Stimulated activated CD4-positive, alpha-beta T cell treated with anti-CD3 and anti-CD28 coated beads, Interleukin-1b, Interleukin-23, amount 100 ng/mL, for 4 hours (primary cell): ENCODE measurements at regions not wholly inside any gene's neighbourhood (a gene's known extent, or its start where the extent isn't known, plus 50 kb on each side); places are given as distances from the start of the nearest gene placed in this dataset.

Source experiments
- DNase-seq, 2 donors: peaks; one replicate each; pipeline ENCODE4 v3.0.0-alpha.2; 2020; ENCODE audit warnings: low read depth in 2 of 2

DNA sequence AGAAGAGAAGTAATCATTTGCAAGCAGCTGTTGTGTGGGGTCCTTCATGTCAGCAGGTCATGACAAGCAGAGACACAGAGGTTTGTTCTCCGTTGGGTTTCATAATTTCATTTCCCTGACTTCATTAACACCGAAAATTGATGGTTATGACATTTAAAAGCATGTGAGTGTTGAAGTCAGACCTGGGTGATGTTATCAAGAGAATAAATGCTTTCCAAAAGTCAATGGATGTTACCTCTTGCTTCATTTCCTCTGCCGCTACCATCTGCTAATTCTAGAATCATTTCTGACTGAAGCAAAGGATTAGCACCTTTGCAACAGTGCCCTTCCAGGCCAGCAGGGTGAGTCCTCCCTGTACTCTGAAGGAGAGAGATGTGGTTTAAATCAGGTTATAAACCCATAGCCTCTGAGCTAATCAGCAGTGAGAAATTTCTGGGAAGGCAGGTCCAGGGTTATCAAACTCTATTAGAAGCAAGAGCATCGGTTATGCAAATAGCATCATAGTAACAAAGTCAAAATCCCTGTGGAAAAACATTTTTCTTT lies 446.2 kb downstream of the PIK3C3 start:
- DNase-seq: no peak

DNA sequence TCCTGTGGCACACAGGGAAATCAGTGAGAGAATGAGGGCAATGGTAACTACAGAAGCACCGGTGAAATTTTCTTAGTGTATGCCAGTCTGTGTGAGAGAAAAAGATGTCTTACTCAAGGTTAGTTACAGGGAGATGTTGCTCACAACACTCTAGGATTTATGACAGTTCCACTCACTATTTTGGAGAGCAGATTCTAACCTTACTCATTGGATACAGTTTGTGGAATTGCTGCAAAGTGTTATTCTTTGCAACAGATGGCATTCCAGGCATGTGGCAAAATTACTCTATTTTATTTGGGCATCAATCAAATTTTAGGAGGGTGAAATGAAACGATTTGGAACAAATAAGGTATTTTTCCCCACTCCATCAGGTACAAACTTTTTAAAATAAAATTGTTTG lies 449.1 kb downstream of the PIK3C3 start:
- DNase-seq: no peak

DNA sequence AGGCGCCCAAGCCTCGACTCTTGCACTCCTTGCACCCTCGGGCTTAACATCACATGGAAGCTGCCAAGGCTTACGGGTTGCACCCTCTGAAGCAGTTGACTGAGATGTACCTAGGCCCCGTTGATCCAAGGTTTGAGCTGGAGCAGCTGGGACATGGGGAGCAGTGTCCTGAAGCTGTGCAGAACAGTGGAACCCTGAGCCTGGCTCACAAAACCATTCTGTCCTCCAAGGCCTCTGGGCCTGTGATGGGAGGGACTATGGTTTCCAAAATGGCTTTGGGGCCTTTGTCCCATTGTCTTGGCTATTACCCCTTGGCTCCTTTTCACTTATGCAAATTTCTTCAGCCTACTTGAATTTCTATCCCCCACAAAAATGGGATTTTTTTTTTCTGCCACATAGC lies 454.0 kb downstream of the PIK3C3 start:
- DNase-seq: no peak

DNA sequence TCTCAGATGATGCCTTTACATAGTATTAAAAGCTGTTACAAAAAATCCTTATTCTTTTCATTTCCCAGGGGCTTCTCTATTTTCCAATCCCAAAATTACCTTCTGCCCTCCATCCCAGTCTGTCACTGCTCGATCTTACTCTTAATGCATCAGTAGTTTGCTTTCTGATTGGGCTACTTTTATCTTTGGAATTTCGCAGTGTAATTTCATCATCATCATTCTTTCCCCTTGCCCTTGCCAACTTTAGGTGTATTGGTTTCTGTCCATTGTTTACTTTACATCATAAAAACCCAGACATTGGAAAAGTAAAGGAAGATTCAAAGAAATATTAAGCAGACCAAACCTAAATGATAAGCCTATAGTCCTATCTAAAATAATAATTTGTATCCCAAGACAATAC lies 457.2 kb downstream of the PIK3C3 start:
- DNase-seq: no peak

DNA sequence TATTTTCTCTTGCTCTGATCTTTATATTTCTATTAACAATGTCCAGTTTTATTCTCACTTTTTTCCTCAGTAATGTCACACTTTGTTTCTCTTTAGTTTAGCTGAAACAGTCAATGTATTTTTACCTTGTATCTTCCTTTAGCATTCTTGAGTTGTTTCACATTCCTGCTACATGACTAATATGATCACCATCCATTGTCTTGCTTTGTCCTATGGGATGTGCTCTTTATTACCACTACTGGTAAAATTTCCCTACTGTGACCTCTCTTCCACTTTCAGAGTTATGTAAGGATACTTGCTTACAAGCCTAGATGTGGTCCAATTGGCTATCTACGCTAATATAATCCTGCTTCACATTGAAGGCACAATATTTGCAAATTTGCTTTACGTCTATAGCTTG lies 457.9 kb downstream of the PIK3C3 start:
- DNase-seq: no peak

DNA sequence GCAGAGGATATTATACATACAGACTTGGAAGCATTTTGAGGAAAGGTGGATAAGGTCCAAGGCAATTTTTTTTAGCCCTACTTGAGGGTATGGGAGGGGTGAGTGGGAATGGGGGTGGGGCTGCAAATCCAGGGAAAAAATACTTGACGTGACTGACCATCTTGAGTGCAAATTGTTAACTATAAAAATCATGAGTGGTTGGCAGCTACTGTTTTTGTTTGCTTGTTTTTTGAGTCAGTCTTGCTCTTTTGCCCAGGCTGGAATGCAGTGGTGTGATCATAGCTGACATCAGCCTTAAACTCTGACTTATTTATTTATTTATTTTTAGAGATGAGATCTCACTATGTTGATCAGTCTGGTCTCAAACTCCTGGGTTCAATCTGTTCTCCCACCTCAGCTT lies 458.8 kb downstream of the PIK3C3 start:
- DNase-seq: no peak

DNA sequence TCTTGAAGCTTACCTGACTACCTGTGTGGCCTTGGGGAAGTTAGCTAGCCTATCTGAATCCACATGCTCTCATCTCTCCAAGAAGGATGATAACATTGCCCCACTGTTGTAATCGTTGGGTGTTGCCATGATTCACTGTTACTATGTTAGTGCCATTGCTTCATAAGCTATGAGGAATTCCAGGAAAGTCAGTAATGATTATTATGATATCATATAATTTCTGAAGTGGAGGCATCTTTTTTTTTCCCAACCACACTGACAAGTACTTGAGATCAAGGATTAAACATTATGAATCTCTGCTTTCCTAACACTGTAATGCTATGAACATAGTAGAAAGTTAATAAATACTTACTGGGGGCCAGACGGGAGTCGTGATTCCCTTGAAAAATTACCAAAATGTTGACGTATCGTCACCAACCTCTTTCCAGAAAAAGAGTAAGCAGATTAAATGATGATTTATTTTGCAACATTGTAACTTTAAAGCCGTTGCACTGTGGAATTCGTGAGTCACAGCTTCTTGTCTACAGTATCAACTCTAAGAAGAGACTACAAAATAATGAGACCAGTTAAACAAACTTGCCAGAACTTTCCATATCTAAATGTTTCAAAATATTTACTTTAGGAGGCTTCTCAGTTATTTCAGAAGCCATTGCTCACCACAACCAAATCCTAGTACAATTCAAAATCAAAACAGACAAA lies 459.9 kb downstream of the PIK3C3 start:
- DNase-seq: no peak

DNA sequence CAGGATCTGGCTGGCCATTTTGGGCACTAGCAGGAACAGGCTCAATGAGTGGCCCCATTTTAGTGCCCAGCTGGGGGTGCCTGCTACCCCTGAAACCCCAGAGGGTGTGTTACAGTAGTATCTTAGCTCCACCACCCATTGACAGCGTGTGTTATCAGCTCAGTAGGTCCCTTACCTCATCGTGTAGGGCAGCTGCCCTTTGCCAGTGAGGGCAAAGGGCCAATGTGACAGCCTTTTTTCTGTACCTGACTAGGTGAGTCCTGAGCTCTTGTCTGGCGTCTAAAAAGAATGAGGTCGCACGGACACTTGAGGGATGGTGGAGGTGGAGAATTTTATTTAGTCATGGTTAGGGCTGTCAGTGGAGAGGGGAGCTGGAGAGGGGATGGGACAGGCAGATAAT lies 462.2 kb downstream of the PIK3C3 start:
- DNase-seq: no peak

DNA sequence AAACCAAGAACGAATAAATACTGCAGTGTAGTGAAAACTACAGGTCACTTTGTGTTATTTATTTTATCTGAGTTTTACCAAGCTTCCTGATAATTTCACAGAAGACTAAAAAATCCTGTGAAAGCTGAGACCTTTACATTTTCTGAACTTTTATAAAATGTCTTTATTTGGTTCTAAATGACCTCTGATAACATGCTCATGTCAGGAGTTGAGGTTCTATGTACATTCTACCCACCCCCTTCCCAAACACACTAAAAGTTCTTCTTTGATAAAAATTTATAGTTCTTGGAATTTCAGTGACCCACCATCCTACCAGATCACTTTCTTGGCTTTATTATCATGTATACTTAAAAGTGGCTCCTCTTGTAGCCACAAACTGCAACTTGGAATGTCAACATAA lies 463.1 kb downstream of the PIK3C3 start:
- DNase-seq: no peak

DNA sequence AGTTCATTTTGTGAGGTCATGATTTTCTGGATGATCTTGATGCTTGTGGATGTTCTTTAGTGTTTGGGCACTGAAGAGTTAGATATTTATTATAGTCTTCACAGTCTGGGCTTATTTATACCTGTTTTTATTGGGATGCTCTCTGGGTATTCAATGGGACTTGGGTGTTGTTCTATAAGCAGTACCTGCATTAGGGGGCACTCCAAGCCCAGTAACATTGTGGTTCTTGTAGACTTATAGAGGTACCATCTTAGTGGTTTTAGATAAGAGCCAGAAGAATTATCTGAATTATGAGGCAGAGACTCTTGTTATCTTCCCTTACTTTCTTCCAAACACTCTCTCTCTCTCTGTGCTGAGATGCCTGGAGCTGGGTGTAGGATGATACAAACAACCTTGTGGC lies 470.0 kb downstream of the PIK3C3 start:
- DNase-seq: no peak

DNA sequence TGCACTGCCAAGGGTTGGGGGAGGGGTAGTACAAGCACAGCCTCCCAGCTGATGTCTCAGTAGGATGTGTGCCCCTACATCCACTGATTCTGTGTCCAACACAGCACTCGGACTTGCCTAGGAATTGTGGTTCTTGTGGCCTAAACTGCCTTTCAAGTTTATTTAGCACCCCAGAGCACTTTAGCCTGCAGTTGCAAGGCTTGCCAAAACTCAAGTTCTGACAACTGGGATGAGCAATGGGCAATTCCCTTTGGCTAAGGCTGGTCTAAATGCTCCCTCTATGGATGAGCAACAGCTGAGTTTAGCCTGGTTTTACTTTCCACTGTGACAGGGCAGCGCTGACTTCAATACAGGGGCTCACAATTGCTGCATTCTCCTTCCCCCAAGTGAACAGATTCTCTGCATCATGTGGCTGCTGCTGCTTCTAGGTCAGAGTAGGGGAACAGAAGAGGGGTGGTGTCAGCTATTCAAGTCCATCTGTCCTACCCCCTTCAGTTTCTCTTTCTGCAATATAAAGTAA lies 471.5 kb downstream of the PIK3C3 start:
- DNase-seq: no peak

DNA sequence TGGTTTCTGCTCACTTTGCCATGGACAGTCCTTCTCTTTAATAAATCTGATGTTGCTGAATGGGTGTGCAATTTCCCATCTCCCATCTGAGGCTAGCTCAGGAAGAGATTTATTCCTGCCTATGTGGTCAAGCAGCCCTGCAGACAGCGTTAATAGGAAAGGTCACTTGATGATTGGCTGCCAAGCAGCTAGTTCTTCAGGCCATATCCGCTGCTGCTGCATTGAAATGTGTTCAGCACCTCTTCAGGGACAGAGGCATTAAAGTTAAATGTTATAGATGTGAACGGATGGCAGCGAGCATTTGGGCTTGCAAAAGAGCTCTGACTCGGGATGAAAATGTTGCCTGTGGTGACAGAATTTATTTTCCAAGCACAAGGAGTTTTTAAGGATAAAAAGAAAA lies 474.2 kb downstream of the PIK3C3 start:
- DNase-seq: no peak

DNA sequence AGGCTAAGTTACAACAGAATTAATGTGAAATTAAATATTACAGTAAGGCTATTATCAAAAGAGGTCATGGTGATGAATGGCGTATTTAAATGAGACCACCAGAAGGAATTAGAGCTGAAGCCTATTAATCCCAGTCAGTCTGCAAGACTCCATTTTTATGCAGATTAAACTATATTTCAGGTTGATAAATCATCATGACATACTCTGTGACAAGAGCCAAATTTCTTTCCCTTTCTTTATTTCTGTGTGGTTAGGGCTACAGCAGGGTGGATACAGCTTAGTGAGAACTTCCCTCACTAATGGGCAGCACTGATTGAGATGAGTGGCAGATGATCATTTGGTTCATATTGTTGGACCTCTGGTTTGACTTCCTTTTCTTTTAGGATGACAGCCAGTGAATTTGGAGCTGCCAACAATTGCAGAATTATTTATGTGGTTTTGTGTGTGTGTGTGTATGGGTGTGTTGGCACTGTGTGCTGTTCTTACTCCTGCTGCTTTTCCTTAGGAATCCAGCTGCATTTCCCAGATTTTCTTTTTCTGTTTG lies 481.3 kb downstream of the PIK3C3 start:
- DNase-seq: no peak

DNA sequence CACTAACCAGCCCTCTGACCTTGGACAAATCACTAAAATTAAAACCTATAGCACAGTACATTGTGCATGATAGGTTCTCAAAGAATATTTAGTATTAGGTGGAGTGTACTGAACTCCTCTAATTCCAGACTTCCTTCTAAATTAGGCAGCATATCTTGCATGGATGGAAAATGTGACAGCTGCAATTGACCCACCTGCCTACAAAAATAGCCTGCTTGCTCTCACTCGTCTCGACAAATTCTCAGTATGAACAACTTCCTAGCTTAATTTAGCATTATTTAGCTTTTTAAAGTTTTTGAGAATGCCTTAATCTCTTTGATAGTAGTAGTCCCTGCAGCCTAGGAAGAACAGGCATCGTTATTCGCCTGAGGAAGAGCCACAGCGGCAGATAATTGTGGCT lies 482.0 kb downstream of the PIK3C3 start:
- DNase-seq: no peak

DNA sequence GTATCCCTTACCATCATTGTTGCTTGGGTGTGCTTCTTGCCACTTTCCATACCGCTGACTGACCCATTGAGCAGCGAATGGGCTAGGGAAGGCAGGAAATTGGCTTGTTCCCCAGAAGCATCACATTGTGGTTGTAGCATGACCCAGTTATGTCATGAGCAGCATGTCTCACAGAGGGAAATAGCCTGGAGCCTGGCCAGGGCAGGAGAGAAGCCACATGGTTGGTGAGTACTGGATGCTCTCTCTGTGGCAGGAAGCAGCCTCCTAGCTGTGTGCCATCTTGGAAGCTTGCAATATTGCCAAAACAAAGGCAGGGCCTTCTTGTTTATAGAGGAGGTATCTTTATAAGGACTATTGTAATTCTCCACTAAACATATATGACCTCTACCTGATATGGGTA lies 482.6 kb downstream of the PIK3C3 start:
- DNase-seq: no peak

DNA sequence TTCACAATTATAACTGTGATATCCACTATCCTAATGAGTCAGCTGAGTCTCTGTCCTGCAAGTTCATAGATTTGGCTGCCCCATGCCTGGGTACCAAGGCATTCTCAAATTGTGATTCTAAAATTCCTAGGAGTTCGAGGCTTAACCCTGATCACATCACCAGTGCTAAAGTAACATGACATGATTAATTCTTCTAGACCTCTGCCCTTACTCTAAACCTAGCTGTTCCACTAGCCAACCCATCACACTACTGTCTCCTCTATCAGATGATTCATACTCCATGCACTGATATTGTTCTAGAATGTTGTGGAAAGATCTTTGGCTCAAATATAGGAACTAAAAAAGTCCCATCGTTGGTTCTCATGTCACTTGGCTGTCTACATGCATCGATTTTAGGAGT lies 487.6 kb downstream of the PIK3C3 start:
- no peak for DNase-seq

DNA sequence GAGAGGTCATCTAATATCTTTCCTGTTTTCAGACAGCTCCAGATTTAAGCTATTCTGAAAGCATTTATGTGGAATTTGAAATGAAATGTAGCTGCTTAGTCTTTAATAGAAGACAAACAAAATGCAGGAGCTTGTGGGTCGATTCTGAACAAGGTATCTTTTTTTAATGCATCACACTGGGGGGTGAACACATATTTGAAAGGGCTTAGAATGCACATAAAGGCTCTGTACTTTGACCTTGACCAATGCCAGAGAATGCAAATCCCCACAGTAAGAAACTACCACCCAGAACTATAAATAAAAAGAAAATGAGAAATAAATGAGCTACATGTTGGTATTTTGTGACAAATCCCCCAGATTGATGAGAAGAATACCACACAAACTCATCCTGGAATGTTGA lies 489.3 kb downstream of the PIK3C3 start:
- no peak for DNase-seq

DNA sequence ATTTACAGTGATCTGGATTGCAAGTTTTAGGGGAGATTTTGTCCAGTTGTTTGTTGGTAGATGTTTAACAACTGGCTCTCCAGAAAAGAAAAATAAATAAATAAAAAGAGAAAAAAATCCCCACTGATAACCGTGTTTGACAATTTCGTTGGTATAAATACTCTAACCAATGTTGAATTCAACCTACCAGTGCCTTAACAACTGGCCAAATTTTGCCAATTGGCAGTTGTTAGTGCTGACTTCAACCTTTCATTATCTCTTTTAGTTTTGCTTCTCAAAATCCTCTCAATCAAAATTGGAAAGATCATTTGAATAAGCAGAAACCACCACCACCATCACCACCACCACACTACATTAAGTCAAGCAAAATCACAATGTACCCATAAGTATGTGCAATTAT lies 490.3 kb downstream of the PIK3C3 start:
- DNase-seq: no peak

DNA sequence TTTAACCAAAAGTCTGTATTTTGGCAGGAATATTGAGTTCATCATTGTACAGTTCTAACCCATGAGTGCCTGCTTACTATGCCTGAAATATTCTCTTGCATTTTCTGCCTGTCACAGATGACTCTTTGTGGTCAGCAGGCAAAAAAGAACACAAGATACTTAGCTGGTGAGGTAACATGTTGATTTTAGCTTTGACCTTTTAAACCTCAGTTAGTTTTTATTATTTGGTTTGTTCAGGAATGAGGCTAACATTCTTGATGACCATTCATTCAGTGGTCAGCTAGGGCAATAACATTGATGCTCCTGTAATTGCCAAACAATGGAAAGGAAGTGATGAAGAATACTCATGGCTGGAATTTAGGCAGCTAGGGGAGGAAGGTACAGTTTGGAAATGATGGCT lies 491.2 kb downstream of the PIK3C3 start:
- DNase-seq: no peak

DNA sequence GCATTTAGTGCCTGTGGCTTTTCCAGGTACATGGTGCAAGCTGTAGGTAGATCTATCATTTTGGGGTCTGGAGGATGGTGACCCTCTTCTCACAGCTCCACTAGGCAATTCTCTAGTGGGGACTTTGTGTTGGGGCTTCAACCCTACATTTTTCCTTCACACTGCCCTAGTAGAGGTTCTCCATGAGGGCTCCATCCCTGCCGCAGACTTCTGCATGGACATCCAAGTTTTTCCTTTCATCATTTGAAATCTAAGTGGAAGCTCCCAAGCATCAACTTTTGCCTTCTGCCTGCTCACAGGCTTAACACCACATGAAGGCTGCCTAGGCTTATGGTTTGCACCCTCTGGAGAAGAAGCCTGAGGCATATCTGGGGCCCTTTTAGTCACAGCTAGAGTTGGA lies 492.7 kb downstream of the PIK3C3 start:
- DNase-seq: no peak

DNA sequence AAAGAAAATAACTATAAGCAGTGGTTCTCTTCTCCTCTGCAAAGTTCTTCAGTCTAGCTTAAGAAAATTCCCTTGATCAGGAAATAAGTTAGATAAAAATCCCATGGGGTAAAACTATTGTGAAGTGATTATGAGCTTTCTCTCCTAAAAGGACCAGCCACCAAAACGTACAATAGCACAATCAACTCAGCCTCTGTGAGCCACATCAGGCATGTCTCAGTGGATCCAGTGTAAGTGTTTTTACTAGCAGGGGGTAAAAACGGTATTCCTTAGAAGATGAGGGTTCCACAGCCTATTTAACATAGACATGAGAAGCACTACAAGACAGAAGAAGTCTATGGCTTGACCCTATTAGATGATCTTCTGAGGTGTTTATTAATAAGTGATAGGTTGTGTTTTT lies 503.2 kb downstream of the PIK3C3 start:
- DNase-seq: no peak

DNA sequence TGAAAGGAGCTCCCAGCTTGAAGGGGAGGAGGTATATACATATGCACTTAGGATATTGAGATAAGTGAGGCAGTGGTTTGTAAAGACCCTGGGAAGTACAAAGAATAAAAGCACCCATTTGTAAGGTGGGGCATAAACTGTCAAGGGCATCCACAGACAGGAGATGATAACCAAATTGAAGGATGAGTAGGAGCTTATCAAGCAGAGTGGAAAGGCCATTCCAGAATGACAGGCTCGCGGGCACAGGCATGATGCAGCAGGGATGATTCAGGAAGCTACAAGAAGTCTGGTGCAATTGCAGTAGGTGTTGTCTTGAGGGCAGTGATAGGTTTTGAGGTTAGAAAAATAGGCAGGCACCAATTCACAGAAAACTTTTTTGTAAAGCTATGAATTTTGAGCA lies 504.8 kb downstream of the PIK3C3 start:
- no peak for DNase-seq

DNA sequence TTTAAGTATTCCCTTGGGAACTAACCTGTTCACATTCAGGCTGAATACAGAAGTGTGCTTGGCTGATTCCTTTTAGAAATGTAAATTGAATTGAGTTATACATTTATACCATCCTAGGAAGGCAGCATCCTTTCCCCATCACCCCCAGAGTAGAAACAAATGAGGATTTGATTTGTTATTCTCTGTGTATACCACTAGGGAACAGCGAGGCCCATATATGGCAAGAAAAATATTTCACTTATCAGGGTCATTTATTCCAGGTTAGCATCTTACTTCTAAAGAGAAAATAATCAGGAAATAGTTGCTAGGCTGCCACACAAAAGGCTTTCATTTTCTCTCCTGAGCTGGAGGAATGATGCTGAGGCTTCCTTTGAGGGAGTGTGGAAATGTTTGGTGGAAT lies 516.9 kb downstream of the PIK3C3 start:
- no peak for DNase-seq

DNA sequence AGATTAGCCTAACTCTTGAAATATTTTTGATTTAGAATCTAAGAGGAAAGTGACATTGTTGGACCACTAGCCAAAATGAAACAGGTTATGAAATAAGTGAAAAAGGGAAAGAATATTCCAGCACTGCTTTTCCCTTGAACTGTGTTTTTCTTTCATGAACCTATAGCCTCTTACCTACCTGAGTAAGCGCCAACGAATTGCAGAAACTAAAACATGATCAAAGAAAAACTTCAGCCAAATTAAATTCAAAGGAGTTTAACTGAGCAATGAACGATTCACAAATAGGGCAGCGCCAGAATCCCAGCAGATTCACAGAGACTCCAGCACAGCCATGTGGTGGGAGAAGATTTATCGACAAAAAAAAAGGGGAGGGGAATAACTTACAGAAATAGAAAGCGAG lies 518.6 kb downstream of the PIK3C3 start:
- DNase-seq: no peak
